Nephron (organoid): ENCODE measurements at regions not wholly inside any gene's neighbourhood (a gene's known extent, or its start where the extent isn't known, plus 50 kb on each side); places are given as distances from the start of the nearest gene placed in this dataset.

Source experiments
- H3K27ac Mint-ChIP-seq, 3 experiments: 2 replicates each; pipeline ENCODE4 v1.8.0; 2020; ENCODE audit warnings: mixed read lengths in 3 of 3, mild to moderate bottlenecking in 2 of 3, moderate library complexity in 1 of 3
- H3K27me3 Mint-ChIP-seq: 2 replicates; pipeline ENCODE4 v1.8.0; 2021; ENCODE audit warnings: low read depth, mild to moderate bottlenecking, moderate library complexity, mixed read lengths
- H3K36me3 Mint-ChIP-seq: 2 replicates; pipeline ENCODE4 v1.8.0; 2020; ENCODE audit warnings: low read depth, mixed read lengths
- H3K4me1 Mint-ChIP-seq: 2 replicates; pipeline ENCODE4 v1.8.0; 2020; ENCODE audit warnings: mixed read lengths
- H3K4me3 Mint-ChIP-seq, 3 experiments: 2 replicates each; pipeline ENCODE4 v1.8.0; 2020; ENCODE audit warnings: mild to moderate bottlenecking in 3 of 3, mixed read lengths in 3 of 3, moderate library complexity in 2 of 3
- H3K9me3 Mint-ChIP-seq: 2 replicates; pipeline ENCODE4 v1.8.0; 2020; ENCODE audit warnings: mixed read lengths
- TF ChIP-seq, protein P1 (sequence below), 3 experiments: fragments of 200-600 bp; sonication (generic); IDR thresholded peaks; one replicate each; pipeline ENCODE4 v1.5.0; 2021; ENCODE audit warnings: antibody characterized with exemption in 3 of 3; ENCODE audit not compliant: unreplicated experiment in 3 of 3

- Mint-ChIP-seq H3K27me3 (peaks cover 7% of the 10 kb centered on the region), H3K36me3 (no peaks in the 10 kb centered on the region), H3K4me3 (no peak overlapping the region), H3K9me3 (peaks cover 4% of the 10 kb centered on the region), H3K4me1 (no peaks in the 10 kb centered on the region), H3K27ac (no peak overlapping the region)
- TF ChIP-seq, protein P1, sequence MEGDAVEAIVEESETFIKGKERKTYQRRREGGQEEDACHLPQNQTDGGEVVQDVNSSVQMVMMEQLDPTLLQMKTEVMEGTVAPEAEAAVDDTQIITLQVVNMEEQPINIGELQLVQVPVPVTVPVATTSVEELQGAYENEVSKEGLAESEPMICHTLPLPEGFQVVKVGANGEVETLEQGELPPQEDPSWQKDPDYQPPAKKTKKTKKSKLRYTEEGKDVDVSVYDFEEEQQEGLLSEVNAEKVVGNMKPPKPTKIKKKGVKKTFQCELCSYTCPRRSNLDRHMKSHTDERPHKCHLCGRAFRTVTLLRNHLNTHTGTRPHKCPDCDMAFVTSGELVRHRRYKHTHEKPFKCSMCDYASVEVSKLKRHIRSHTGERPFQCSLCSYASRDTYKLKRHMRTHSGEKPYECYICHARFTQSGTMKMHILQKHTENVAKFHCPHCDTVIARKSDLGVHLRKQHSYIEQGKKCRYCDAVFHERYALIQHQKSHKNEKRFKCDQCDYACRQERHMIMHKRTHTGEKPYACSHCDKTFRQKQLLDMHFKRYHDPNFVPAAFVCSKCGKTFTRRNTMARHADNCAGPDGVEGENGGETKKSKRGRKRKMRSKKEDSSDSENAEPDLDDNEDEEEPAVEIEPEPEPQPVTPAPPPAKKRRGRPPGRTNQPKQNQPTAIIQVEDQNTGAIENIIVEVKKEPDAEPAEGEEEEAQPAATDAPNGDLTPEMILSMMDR (IDR thresholded peaks at IDR 0.05; ENCODE audit: unreplicated experiment in 3 of 3) = no peak
Measured at GRCh38 chr2:21422724-21423522, 299.2 kb downstream of the TDRD15 start.

DNA sequence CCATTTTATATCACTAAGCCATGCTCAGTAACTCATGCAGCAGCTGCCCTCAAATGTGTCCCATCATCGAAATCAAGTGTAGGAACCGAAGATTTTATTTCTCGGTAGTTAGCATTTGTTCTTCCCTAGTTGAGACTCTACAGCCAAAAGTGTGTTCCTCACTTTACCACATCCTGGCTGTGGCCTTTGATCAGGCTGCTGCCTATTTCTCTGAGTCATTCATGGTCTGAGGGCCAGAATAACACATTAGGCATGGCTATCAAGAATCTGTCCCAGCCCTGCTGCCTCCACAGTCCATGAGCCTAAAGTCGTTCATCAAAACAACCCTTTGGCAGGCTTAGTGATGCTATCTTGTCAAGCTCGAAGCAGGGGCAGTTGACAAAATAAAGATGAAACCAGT, 300.1 kb downstream of the TDRD15 start:
- H3K27me3 Mint-ChIP-seq = peaks cover 7% of the 10 kb centered on the region
- peaks cover 4% of the 10 kb centered on the region for H3K9me3 Mint-ChIP-seq
- TF ChIP-seq, protein P1 (IDR thresholded peaks at IDR 0.05; ENCODE audit: unreplicated experiment in 3 of 3) = no peak
- no peak overlapping the region for H3K27ac Mint-ChIP-seq
- no peak overlapping the region for H3K4me3 Mint-ChIP-seq
- no peaks in the 10 kb centered on the region for H3K36me3 Mint-ChIP-seq
- H3K4me1 Mint-ChIP-seq = no peaks in the 10 kb centered on the region

GRCh38 chr2:21424375-21424774, 300.6 kb downstream of the TDRD15 start:
- TF ChIP-seq, protein P1 (IDR thresholded peaks at IDR 0.05; ENCODE audit: unreplicated experiment in 3 of 3) = no peak
- Mint-ChIP-seq H3K4me3 (no peak overlapping the region), H3K9me3 (peaks cover 4% of the 10 kb centered on the region), H3K27me3 (peaks cover 7% of the 10 kb centered on the region), H3K36me3 (no peaks in the 10 kb centered on the region), H3K27ac (no peak overlapping the region), H3K4me1 (no peaks in the 10 kb centered on the region)

GRCh38 chr2:21427606-21428005, 303.8 kb downstream of the TDRD15 start:
- Mint-ChIP-seq H3K4me3 (no peak overlapping the region), H3K9me3 (peaks cover 6% of the 10 kb centered on the region), H3K4me1 (no peaks in the 10 kb centered on the region), H3K27ac (no peak overlapping the region), H3K36me3 (no peaks in the 10 kb centered on the region), H3K27me3 (no peaks in the 10 kb centered on the region)
- TF ChIP-seq, protein P1 (IDR thresholded peaks at IDR 0.05; ENCODE audit: unreplicated experiment in 3 of 3) = no peak

DNA sequence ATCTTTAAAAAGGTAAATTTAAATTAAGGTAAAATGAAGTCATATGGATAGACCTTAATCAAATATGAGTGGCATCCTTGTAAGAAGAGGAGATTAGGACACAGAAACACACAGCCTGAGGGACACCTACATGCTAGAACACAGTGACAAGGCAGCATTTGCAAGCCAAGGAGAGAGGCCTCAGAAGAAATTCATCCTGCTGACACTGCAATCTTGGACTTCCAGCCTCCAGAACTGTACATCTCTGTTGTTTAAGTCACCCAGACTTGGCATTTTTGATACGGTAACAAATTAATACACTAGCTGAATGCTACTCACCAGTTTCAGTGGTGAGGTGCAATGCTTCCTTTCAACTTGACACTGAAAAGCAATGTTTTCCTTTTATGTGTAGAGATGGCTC, 305.0 kb downstream of the TDRD15 start:
- Mint-ChIP-seq H3K27me3 (no peaks in the 10 kb centered on the region), H3K36me3 (no peaks in the 10 kb centered on the region), H3K27ac (no peak overlapping the region), H3K4me3 (no peak overlapping the region), H3K4me1 (no peaks in the 10 kb centered on the region), H3K9me3 (peaks cover 6% of the 10 kb centered on the region)
- TF ChIP-seq, protein P1 (IDR thresholded peaks at IDR 0.05; ENCODE audit: unreplicated experiment in 3 of 3) = no peak

GRCh38 chr2:21429747-21430146, 306.0 kb downstream of the TDRD15 start:
- Mint-ChIP-seq H3K4me1 (no peaks in the 10 kb centered on the region), H3K27ac (no peak overlapping the region), H3K4me3 (no peak overlapping the region), H3K9me3 (peaks cover 6% of the 10 kb centered on the region), H3K36me3 (no peaks in the 10 kb centered on the region), H3K27me3 (peaks cover 3% of the 10 kb centered on the region)
- TF ChIP-seq, protein P1 (IDR thresholded peaks at IDR 0.05; ENCODE audit: unreplicated experiment in 3 of 3) = no peak
